ENCODE measurements at regions not wholly inside any gene's neighbourhood (a gene's known extent, or its start where the extent isn't known, plus 50 kb on each side); places are given as distances from the start of the nearest gene placed in this dataset.

GRCh38 chr18:11387880-11388279, 221.5 kb upstream of the SLC35G4 start:
- Histone ChIP-seq H3K27ac (no peak overlapping the region), H3K27me3 (no peaks in the 10 kb centered on the region), H3K4me1 (no peaks in the 10 kb centered on the region), H3K36me3 (no peaks in the 10 kb centered on the region), H3K9me3 (no peaks in the 10 kb centered on the region), H3K4me3 (no peak overlapping the region)
- peak; percentile 27 to 67 (median 56) for TF ChIP-seq CTCF (IDR thresholded peaks at IDR 0.05)
- intact Hi-C loops (cut with DNase I): loop anchor here in 9 of 10 donors (2.0 to 10.0 kb wide), 6 partner anchors 53 to 223 kb away; no protein-coding TSS in a partner anchor
- DNase-seq (peak; percentile 57 to 73), ATAC-seq (peak in 7 of 8 donors; percentile 47 to 86 (median 76))
- WGBS, 2 donors: 29% methylated on average over 4 of the region's 4 CpGs

- TF ChIP-seq CTCF (IDR thresholded peaks at IDR 0.05): no peak
- Histone ChIP-seq H3K36me3 (no peaks in the 10 kb centered on the region), H3K4me3 (no peak overlapping the region), H3K4me1 (peaks cover 0 to 5% (median 0%) of the 10 kb centered on the region in 9 donors), H3K27ac (no peak overlapping the region), H3K27me3 (no peaks in the 10 kb centered on the region), H3K9me3 (no peaks in the 10 kb centered on the region)
- ATAC-seq (peak in 1 of 8 donors; percentile 29), DNase-seq (no peak)
- 0% methylated on average over 1 of the region's 1 CpG for WGBS, 2 donors
- intact Hi-C loops (cut with DNase I): loop anchor here in 4 of 10 donors (10.0 kb wide), 4 partner anchors 49 to 219 kb away; no protein-coding TSS in a partner anchor
These were observed 226.0 kb upstream of the SLC35G4 start for GRCh38 chr18:11383381-11383780.

GRCh38 chr18:11380968-11381367, 228.4 kb upstream of the SLC35G4 start:
- no peak overlapping the region for H3K27ac ChIP-seq
- H3K36me3 ChIP-seq: no peaks in the 10 kb centered on the region
- peaks cover 0 to 5% (median 0%) of the 10 kb centered on the region in 9 donors for H3K4me1 ChIP-seq
- H3K27me3 ChIP-seq: no peaks in the 10 kb centered on the region
- ATAC-seq: peak in 2 of 8 donors; percentile 18 to 57
- H3K4me3 ChIP-seq: no peak overlapping the region
- no peak for TF ChIP-seq CTCF (IDR thresholded peaks at IDR 0.05)
- H3K9me3 ChIP-seq: no peaks in the 10 kb centered on the region
- 54 to 64% methylated on average over 3 of the region's 3 CpGs for WGBS, 2 donors
- intact Hi-C loops (cut with DNase I): loop anchor here in 4 of 10 donors (10.0 kb wide), 4 partner anchors 46 to 216 kb away; no protein-coding TSS in a partner anchor
- DNase-seq: peak in 1 of 2 donors; percentile 21

GRCh38 chr18:11379660-11380059, 229.7 kb upstream of the SLC35G4 start:
- Histone ChIP-seq H3K36me3 (no peaks in the 10 kb centered on the region), H3K4me1 (peaks cover 0 to 5% (median 0%) of the 10 kb centered on the region in 9 donors), H3K27me3 (no peaks in the 10 kb centered on the region), H3K4me3 (no peak overlapping the region), H3K9me3 (no peaks in the 10 kb centered on the region), H3K27ac (no peak overlapping the region)
- WGBS, 2 donors: 88 to 95% methylated on average over 10 of the region's 10 CpGs
- no peak for TF ChIP-seq CTCF (IDR thresholded peaks at IDR 0.05)
- intact Hi-C loops (cut with DNase I): loop anchor here in 4 of 10 donors (10.0 kb wide), 4 partner anchors 45 to 215 kb away; no protein-coding TSS in a partner anchor
- ATAC-seq (no peak), DNase-seq (no peak)

Measured in heart right ventricle (tissue), 16 donors.